ENCODE measurements at regions not wholly inside any gene's neighbourhood (a gene's known extent, or its start where the extent isn't known, plus 50 kb on each side); places are given as distances from the start of the nearest gene placed in this dataset.

GRCh38 chr2:53452957-53453748 is 314.5 kb upstream of the CHAC2 start:
- TF ChIP-seq EZH2 (IDR thresholded peaks at IDR 0.05; ENCODE audit: low read depth, unreplicated experiment): no peak
- TF ChIP-seq CTCF (conservative IDR thresholded peaks at IDR 0.05; ENCODE audit: low read depth in 2 of 2): no peak
- no peak for TF ChIP-seq REST (IDR thresholded peaks at IDR 0.05; ENCODE audit: unreplicated experiment)
- no peak for TF ChIP-seq JUNB (IDR thresholded peaks at IDR 0.05; ENCODE audit: unreplicated experiment)
- no peak for TF ChIP-seq EZH2phosphoT487 (IDR thresholded peaks at IDR 0.05; ENCODE audit: unreplicated experiment)
- no peak for TF ChIP-seq POLR2AphosphoS5 (IDR thresholded peaks at IDR 0.05; ENCODE audit: low read depth)
- TF ChIP-seq NANOG (IDR thresholded peaks at IDR 0.05; ENCODE audit: borderline replicate concordance): no peak
- TF ChIP-seq ZNF331 (CRISPR knock-in tag; IDR thresholded peaks at IDR 0.05; ENCODE audit: low read depth): no peak
- TF ChIP-seq CREB1 (CRISPR knock-in tag; IDR thresholded peaks at IDR 0.05; ENCODE audit: low read depth): no peak
- TF ChIP-seq ZNF114 (CRISPR knock-in tag; IDR thresholded peaks at IDR 0.05): no peak
- no peak for TF ChIP-seq ETS1 (IDR thresholded peaks at IDR 0.05)

Data from GM23338 (cell line).